Skin epidermis (tissue), 12 donors: ENCODE measurements at regions not wholly inside any gene's neighbourhood (a gene's known extent, or its start where the extent isn't known, plus 50 kb on each side); places are given as distances from the start of the nearest gene placed in this dataset.
"Not testable (repeated sequence)": the region's sequence is repeated elsewhere in the genome, so short reads cannot be mapped to it uniquely, and the experiment has no call there.

Experiments used
- H3K27ac ChIP-seq, 21 experiments: fragments of 200-600 bp; sonication (generic) in 11 of 21; one replicate each; pipeline ENCODE4 v1.5.0; 2020; ENCODE audit warnings: mild to moderate bottlenecking in 3 of 21, inconsistent platforms in 2 of 21, moderate library complexity in 2 of 21
- H3K4me3 ChIP-seq, 7 experiments: fragments of 200-600 bp; sonication (generic) in 2 of 7; one replicate each; pipeline ENCODE4 v1.5.0; 2020; ENCODE audit warnings: inconsistent platforms in 2 of 7, mild to moderate bottlenecking in 2 of 7, moderate library complexity in 1 of 7

GRCh38 chr2:142307086-142307485 lies 176.3 kb upstream of the LRP1B start:
- Histone ChIP-seq H3K27ac (no peak overlapping the region), H3K4me3 (no peak overlapping the region)

DNA sequence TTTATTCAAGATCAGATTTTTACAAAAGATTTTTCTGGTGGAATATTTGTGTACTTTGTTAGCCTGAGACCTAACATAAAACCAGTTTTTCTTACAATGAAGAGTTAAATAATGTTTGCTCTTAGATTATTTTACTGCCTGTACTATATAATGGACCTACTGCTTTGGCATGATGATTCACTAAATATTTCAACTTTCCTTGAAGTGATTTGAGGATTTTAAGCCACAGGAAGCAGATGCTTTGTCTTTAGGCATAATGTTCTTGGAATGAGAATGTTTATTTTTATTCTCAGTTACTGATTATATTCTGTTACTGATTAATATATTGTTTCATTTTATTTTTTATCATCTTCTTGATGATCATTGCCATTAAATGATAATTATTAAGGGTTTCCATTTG lies 175.3 kb upstream of the LRP1B start:
- no peak overlapping the region for H3K4me3 ChIP-seq

GRCh38 chr2:142300517-142300916 lies 169.7 kb upstream of the LRP1B start:
- Histone ChIP-seq H3K4me3 (no peak overlapping the region), H3K27ac (no peak overlapping the region)

More for the DNA sequence above, 175.3 kb upstream of the LRP1B start:
- H3K27ac ChIP-seq: no peak overlapping the region

GRCh38 chr2:142299021-142299420 lies 168.2 kb upstream of the LRP1B start:
- no peak overlapping the region for H3K27ac ChIP-seq

GRCh38 chr2:142294225-142294624 lies 163.4 kb upstream of the LRP1B start:
- no peak overlapping the region for H3K27ac ChIP-seq

More at GRCh38 chr2:142299021-142299420, 168.2 kb upstream of the LRP1B start:
- H3K4me3 ChIP-seq: no peak overlapping the region

DNA sequence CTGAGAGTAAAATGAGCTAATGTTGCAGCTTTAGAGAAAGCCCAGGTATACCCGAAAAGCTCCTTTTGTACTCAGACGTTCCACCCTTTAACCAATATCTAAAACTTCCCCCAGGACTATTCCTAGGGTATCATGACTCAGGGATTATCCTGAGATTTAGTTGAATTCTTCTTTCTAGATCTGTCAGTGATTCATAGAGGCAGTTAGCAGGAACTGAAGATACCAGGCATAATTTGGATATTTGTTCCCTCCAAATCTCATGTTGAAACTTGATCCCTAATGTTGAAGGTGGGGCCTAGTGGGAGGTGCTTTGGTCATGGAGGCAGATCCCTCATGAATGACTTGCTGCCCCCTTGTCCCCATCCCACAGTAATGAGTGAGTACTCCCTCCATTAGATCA lies 161.2 kb upstream of the LRP1B start:
- Histone ChIP-seq H3K4me3 (no peak overlapping the region), H3K27ac (no peak overlapping the region)

More at GRCh38 chr2:142294225-142294624, 163.4 kb upstream of the LRP1B start:
- no peak overlapping the region for H3K4me3 ChIP-seq

DNA sequence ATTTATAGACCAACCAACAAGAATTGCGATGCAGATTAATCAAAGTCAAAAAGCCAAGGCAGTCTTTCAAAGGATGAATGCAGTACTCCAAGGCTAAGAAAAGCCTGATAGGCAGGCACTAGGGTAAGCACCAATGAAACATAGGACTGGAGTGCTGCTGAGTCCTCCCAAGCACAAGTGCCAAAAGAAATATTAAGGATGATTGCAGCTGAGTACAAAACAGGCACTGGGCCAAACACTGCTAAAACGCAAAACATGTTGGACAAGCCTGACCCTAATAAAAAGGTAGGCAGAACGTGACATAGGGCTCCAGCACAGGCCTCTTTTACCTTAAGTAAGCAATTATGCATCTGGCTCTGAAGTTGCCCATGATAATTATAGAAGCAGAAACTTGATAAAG lies 160.1 kb upstream of the LRP1B start:
- no peak overlapping the region for H3K4me3 ChIP-seq
- no peak overlapping the region for H3K27ac ChIP-seq

GRCh38 chr2:142286618-142287017 lies 155.8 kb upstream of the LRP1B start:
- Histone ChIP-seq H3K4me3 (no peak overlapping the region), H3K27ac (no peak overlapping the region)

GRCh38 chr2:142285480-142285879 lies 154.7 kb upstream of the LRP1B start:
- no peak overlapping the region for H3K27ac ChIP-seq
- no peak overlapping the region for H3K4me3 ChIP-seq

DNA sequence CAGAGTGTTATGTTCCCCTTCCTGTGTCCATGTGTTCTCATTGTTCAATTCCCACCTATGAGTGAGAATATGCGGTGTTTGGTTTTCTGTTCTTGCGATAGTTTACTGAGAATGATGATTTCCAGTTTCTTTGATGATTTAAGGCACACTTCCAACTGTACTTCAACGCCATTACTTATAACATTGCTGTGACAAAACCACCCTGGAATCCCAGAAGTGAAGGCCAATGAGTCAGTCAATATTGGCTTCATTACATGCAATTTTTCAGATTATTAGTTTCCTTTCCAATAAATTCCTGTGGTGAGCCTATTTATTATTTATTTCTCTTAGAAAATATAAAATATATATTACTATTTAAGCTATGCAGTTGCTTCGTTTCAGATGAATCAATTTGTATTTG lies 153.5 kb upstream of the LRP1B start:
- not testable (repeated sequence) for H3K4me3 ChIP-seq, H3K27ac ChIP-seq

GRCh38 chr2:142280831-142281230 lies 150.0 kb upstream of the LRP1B start:
- Histone ChIP-seq H3K27ac (no peak overlapping the region), H3K4me3 (no peak overlapping the region)

DNA sequence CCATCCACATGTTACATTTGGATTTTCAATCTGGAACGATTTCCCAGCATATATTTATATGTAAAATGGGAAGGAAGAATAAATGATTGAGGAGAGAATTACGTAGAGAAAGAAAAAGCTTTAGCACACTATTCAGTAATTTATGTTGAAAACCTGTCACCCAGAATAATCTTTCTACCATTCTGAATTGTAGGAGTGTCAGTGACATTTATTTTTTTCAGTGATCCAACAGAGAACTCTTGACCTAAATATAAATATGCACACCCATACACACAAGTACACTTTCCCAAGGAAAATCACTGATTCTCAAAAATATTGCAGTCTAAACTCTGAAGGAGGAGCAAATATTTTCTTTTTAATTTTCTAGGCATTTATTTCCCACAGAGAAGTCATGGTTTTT lies 140.2 kb upstream of the LRP1B start:
- Histone ChIP-seq H3K4me3 (no peak overlapping the region), H3K27ac (no peak overlapping the region)

GRCh38 chr2:142270291-142270690 lies 139.5 kb upstream of the LRP1B start:
- Histone ChIP-seq H3K27ac (no peak overlapping the region), H3K4me3 (no peak overlapping the region)

DNA sequence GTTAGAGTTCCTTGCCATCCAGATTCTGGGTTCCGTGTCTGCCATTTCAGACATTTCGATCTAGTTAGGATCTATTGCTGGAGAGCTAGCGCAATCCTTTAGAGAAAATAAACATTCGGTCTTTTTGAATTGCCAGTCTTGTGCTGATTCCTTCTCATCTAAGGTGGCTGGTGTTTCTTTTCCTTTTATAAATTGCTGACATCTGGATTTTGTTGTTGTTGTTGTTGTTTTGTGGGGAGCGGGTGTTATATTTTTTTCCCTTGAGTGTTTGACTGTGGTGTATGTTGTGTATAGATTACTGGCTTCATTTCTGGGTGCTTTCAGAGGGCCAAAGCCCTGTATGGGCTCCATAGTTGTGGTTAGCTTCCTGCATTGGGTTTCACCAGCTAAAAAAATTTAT lies 128.5 kb upstream of the LRP1B start:
- Histone ChIP-seq H3K27ac (no peak overlapping the region), H3K4me3 (no peak overlapping the region)

GRCh38 chr2:142254031-142254430 lies 123.2 kb upstream of the LRP1B start:
- no peak overlapping the region for H3K27ac ChIP-seq
- no peak overlapping the region for H3K4me3 ChIP-seq

DNA sequence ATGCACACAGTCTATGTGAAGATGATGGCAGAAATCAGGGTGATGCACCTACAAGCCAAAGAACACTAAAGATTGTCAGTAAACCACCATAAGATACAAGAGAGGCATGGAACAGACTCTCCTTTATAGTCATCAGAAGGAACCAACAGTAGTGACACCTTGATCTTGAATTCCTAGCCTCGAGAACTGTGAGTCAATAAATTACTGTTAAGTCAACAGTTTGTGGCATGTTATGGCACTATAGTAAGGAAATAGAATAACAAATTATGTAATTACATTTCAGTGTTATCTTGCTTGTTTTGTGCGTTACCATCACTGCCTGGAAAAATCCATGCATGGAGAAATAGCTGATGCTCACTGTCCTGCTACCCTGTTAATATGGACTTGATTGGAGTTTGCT lies 110.2 kb upstream of the LRP1B start:
- H3K4me3 ChIP-seq: no peak overlapping the region
- no peak overlapping the region for H3K27ac ChIP-seq

- no peak overlapping the region for H3K4me3 ChIP-seq
- H3K27ac ChIP-seq: no peak overlapping the region
These were observed 105.4 kb upstream of the LRP1B start for GRCh38 chr2:142236181-142236580.

GRCh38 chr2:142234741-142235140 lies 103.9 kb upstream of the LRP1B start:
- H3K27ac ChIP-seq: no peak overlapping the region

DNA sequence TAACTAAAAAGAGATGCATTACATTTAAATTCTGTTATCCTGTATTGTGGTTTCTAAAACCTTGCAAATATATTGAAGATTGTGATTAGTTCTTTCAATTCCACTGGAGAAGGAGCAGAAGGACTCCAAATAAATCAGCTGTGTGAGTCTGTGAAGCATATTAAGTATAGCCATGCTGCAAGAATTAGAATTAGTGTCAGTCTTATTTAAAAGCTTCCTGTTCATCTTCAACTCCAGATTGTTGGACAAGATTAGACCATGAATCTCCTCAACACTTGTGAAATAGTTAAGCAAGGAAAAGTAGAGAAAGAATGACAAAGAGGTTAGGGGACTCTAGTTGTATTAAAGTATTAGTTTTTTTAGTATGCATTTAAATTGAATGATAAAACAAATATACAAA lies 92.5 kb upstream of the LRP1B start:
- H3K27ac ChIP-seq: no peak overlapping the region
- no peak overlapping the region for H3K4me3 ChIP-seq

More at GRCh38 chr2:142234741-142235140, 103.9 kb upstream of the LRP1B start:
- H3K4me3 ChIP-seq: no peak overlapping the region

GRCh38 chr2:142222715-142223114 lies 91.9 kb upstream of the LRP1B start:
- no peak overlapping the region for H3K4me3 ChIP-seq

DNA sequence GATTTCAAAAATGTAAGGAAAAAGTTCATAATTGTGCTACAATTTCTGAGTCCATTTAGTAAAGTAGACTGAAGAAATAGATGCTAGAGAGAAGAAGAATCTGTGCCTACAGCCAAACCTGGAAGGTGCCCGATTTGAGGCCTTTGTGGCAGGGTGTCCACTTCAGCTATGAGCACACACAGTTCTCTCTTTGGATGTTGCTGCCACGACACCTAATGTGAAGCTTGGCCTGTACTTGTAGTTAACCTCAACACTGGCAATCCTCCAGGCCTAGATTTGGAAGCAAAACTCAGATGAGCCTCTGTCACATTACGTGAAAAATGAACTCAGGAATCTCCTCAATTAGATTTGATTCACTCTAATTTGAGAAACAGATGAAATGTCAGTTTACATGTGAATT lies 90.1 kb upstream of the LRP1B start:
- H3K4me3 ChIP-seq: no peak overlapping the region
- H3K27ac ChIP-seq: no peak overlapping the region

More at GRCh38 chr2:142222715-142223114, 91.9 kb upstream of the LRP1B start:
- H3K27ac ChIP-seq: no peak overlapping the region

DNA sequence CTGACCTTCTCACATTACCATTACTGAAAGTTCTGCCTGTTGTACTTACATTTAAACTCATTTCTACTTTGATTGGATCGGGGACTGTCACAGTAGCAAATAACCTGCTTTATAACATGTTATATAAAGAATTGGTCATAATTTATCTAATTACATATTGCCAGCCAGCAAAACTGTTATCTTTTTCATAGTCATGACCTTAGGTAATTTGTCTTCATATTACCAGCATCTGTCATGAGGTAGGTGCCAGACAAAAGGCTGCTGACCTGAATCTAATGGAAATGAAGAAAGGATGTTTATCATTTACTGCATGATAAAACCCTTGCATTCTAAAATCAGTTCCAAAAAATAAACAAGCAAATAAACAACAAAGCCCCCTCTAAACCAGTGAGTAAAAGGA lies 89.4 kb upstream of the LRP1B start:
- Histone ChIP-seq H3K4me3 (no peak overlapping the region), H3K27ac (no peak overlapping the region)

- H3K4me3 ChIP-seq: no peak overlapping the region
These were observed 87.7 kb upstream of the LRP1B start for GRCh38 chr2:142218471-142218870.

More at GRCh38 chr2:142218471-142218870, 87.7 kb upstream of the LRP1B start:
- no peak overlapping the region for H3K27ac ChIP-seq
